Esophagus squamous epithelium (tissue), 5 donors: ENCODE measurements at regions not wholly inside any gene's neighbourhood (a gene's known extent, or its start where the extent isn't known, plus 50 kb on each side); places are given as distances from the start of the nearest gene placed in this dataset.
A peak's percentile ranks its signal among the peaks of the same experiment; 100 is the strongest.

Source experiments
- DNase-seq: peaks from one replicate; lab custom pipeline; 2025; lab: John Stamatoyannopoulos, UW
- H3K27ac ChIP-seq, 4 donors: fragments of 200-600 bp; sonication (generic); one replicate each; pipeline ENCODE4 v1.5.1; 2016 to 2019; ENCODE audit warnings: mild to moderate bottlenecking in 1 of 4
- H3K27me3 ChIP-seq, 4 donors: fragments of 200-600 bp; sonication (generic); 1 replicate in 3 of 4; 2 replicates in 1 of 4; pipeline versions ENCODE4 v1.5.1 to v1.6.0; 2017 to 2021; ENCODE audit warnings: antibody characterized with exemption in 1 of 4
- H3K36me3 ChIP-seq, 3 donors: fragments of 200-600 bp; sonication (generic); one replicate each; pipeline ENCODE4 v1.5.1; 2016 to 2019
- H3K4me1 ChIP-seq, 3 donors: fragments of 200-600 bp; sonication (generic); one replicate each; pipeline ENCODE4 v1.5.1; 2017 to 2019
- H3K4me3 ChIP-seq, 4 donors: fragments of 200-600 bp; sonication (generic); 1 replicate in 3 of 4; 2 replicates in 1 of 4; pipeline ENCODE4 v1.5.1; 2016 to 2019; ENCODE audit warnings: mild to moderate bottlenecking in 2 of 4, moderate library complexity in 1 of 4
- H3K9me3 ChIP-seq, 3 donors: fragments of 200-600 bp; sonication (generic); one replicate each; pipeline ENCODE4 v1.5.1; 2016 to 2019
- CTCF ChIP-seq, 6 experiments: fragments of 450-650 bp in 4 of 6; fragments of 200-600 bp in 2 of 6; sonication (generic) in 2 of 6; IDR thresholded peaks; one replicate each; pipeline ENCODE4 v1.5.1; 2016 to 2019; ENCODE audit warnings: antibody characterized with exemption in 6 of 6, mild to moderate bottlenecking in 4 of 6, moderate library complexity in 4 of 6
- POLR2A ChIP-seq, 4 donors: fragments of 450-650 bp; IDR thresholded peaks; one replicate each; pipeline ENCODE4 v1.6.1; 2017; ENCODE audit warnings: antibody characterized with exemption in 4 of 4, mild to moderate bottlenecking in 4 of 4, moderate library complexity in 3 of 4
- WGBS, 2 donors: methylation state at CpG; one replicate each; pipeline ENCODE4 v1.1.5; 2018; 5-methylcytosine and 5-hydroxymethylcytosine counted together
- intact Hi-C: fragments of 100-400 bp; cut with DNase I; formaldehyde crosslinking; loops from one replicate; pipeline ENCODE4 v1.15.0; 2022
- donor health status: DM: yes; HTN: yes; CAD: no.

GRCh38 chr13:33640832-33641231 is 177.1 kb upstream of the RFC3 start:
- intact Hi-C loops, result no loop called here
- DNase-seq, result no peak
- Histone ChIP-seq H3K4me3 (no peak overlapping the region), H3K9me3 (no peaks in the 10 kb centered on the region), H3K36me3 (no peaks in the 10 kb centered on the region), H3K4me1 (peaks cover 0 to 44% (median 5%) of the 10 kb centered on the region in 3 donors), H3K27me3 (no peaks in the 10 kb centered on the region), H3K27ac (peak overlapping the region in 2 of 4 donors; percentile 6 to 45)
- TF ChIP-seq CTCF (IDR thresholded peaks at IDR 0.05) (no peak), POLR2A (IDR thresholded peaks at IDR 0.05) (no peak)

GRCh38 chr13:33642374-33643065 is 175.4 kb upstream of the RFC3 start:
- DNase-seq, result no peak
- intact Hi-C loops, result no loop called here
- Histone ChIP-seq H3K9me3 (no peaks in the 10 kb centered on the region), H3K4me1 (peaks cover 0 to 39% (median 5%) of the 10 kb centered on the region in 3 donors), H3K36me3 (no peaks in the 10 kb centered on the region), H3K4me3 (no peak overlapping the region), H3K27me3 (no peaks in the 10 kb centered on the region), H3K27ac (peak overlapping the region in 2 of 4 donors; percentile 79 to 86)
- TF ChIP-seq CTCF (IDR thresholded peaks at IDR 0.05) (no peak), POLR2A (IDR thresholded peaks at IDR 0.05) (no peak)
- 56 to 66% methylated on average over 5 to 6 of the region's 7 CpGs for WGBS, 2 donors

- intact Hi-C loops, result no loop called here
- H3K27ac ChIP-seq, result peak overlapping the region in 3 of 4 donors; percentile 59 to 86 (median 79)
- peaks cover 0 to 23% (median 5%) of the 10 kb centered on the region in 3 donors for H3K4me1 ChIP-seq
- no peaks in the 10 kb centered on the region for H3K36me3 ChIP-seq
- no peaks in the 10 kb centered on the region for H3K9me3 ChIP-seq
- TF ChIP-seq CTCF (IDR thresholded peaks at IDR 0.05) (no peak), POLR2A (IDR thresholded peaks at IDR 0.05) (no peak)
- no peak for DNase-seq
- WGBS, 2 donors, result 60 to 73% methylated on average over 8 of the region's 8 CpGs
- no peaks in the 10 kb centered on the region for H3K27me3 ChIP-seq
- H3K4me3 ChIP-seq, result no peak overlapping the region
Observed at GRCh38 chr13:33644581-33645543, 173.1 kb upstream of the RFC3 start.

- Histone ChIP-seq H3K27me3 (no peaks in the 10 kb centered on the region), H3K4me1 (peaks cover 0 to 19% (median 5%) of the 10 kb centered on the region in 3 donors), H3K9me3 (no peaks in the 10 kb centered on the region), H3K27ac (peak overlapping the region in 2 of 4 donors; percentile 69 to 79), H3K36me3 (no peaks in the 10 kb centered on the region), H3K4me3 (no peak overlapping the region)
- TF ChIP-seq POLR2A (IDR thresholded peaks at IDR 0.05) (no peak), CTCF (IDR thresholded peaks at IDR 0.05) (no peak)
- WGBS, 2 donors, result 80 to 85% methylated on average over 10 of the region's 10 CpGs
- no peak for DNase-seq
- intact Hi-C loops, result no loop called here
Observed at GRCh38 chr13:33645591-33646554, 172.1 kb upstream of the RFC3 start.
